ENCODE measurements at regions not wholly inside any gene's neighbourhood (a gene's known extent, or its start where the extent isn't known, plus 50 kb on each side); places are given as distances from the start of the nearest gene placed in this dataset.

DNA sequence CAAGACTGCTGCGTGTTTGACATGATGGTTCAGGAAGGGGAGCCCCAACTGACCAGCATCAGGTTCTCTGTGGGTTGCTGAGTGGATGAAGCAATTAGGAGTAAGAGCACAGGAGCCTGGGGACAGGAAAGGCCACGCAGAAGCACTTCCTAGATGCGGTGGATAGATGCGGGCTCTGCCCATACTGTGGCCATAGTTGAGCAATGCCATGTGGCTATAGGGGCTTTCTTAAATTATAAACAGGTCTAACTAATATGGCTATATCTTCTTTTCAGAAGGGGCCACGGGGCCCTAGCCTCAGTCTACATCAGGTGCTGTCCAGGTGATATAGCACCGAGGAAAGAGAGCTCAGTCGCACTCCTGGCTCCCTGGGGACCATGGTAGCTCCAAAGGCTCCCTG is 198.6 kb downstream of the GADD45G start:
- Histone ChIP-seq H3K27me3 (replicated peaks; ENCODE audit: insufficient read depth, low read depth, low read length, poor library complexity) (no peaks in the 10 kb centered on the region), H3K4me3 (ENCODE audit: low read depth, low read length, poor library complexity, severe bottlenecking) (no peak overlapping the region), H3K36me3 (ENCODE audit: insufficient read depth, low read length, poor library complexity, severe bottlenecking) (no peaks in the 10 kb centered on the region), H3K9me3 (ENCODE audit: low read depth, low read length, poor library complexity, severe bottlenecking) (no peaks in the 10 kb centered on the region), H3K4me1 (ENCODE audit: insufficient read depth, low read length, poor library complexity, severe bottlenecking) (peaks cover 4% of the 10 kb centered on the region), H3K27ac (ENCODE audit: low read depth, low read length, poor library complexity, severe bottlenecking) (no peak overlapping the region)
- intact Hi-C loops (cut with micrococcal nuclease; ENCODE audit: unreplicated experiment): no loop called here
- no TSS peak for BruUV-seq (replicated peaks)
- POLR2A ChIA-PET (ENCODE audit: low non-redundant PET): no interaction called here
- CTCF ChIA-PET: no interaction called here
- no peak for DNase-seq (ENCODE audit: low spot score)
- no peak for TF ChIP-seq CTCF (conservative IDR thresholded peaks at IDR 0.05; ENCODE audit: low read depth, low read length)
- TF ChIP-seq EZH2 (IDR thresholded peaks at IDR 0.05; ENCODE audit: borderline replicate concordance, low read depth, low read length, poor library complexity, severe bottlenecking): no peak

DNA sequence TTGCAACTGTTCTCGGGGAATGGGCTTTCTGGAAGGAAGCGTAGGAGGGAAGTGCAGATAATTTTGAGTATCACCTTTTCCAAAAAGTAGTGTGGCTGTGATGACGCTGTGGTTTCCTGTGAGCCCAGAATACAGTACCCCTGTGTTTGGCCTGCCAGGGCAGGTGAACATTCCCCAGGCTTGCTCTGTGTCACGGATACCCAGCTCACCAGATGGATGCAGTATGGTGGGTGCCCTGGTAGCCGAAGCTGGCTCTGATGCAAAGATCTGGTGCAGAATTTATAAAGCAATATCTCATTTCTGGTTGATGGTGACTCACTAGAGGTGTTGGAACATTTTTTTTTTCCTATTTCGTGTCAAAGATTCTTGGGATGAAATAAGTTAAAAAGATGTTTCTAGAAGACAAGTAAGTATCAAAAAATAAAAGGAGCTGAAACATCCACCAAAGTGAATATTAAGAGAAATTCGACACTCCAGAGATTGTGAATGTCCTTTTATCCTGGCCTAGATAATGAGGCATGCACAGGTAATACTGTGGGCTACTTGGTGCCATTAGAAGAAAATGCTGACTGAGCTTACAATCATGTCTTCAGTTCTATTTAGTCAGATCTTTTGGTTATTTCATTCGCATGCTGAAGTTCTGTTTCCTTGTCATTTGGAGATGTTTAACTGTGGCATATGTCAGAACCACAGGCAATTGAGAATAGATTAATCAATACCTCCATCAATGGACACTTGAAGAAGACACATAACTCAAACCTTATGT is 200.1 kb downstream of the GADD45G start:
- ChIA-PET CTCF (interaction anchor here (0.7 kb wide), 1 partner anchor 36 kb away, joined by 4 read pairs; no protein-coding TSS in a partner anchor), POLR2A (ENCODE audit: low non-redundant PET) (interaction anchor here (0.6 kb wide), 1 partner anchor 97 kb away, joined by 7 read pairs; no protein-coding TSS in a partner anchor)
- no TSS peak for BruUV-seq (replicated peaks)
- TF ChIP-seq CTCF (conservative IDR thresholded peaks at IDR 0.05; ENCODE audit: low read depth, low read length) (no peak), EZH2 (IDR thresholded peaks at IDR 0.05; ENCODE audit: borderline replicate concordance, low read depth, low read length, poor library complexity, severe bottlenecking) (no peak)
- Histone ChIP-seq H3K27me3 (replicated peaks; ENCODE audit: insufficient read depth, low read depth, low read length, poor library complexity) (no peaks in the 10 kb centered on the region), H3K27ac (ENCODE audit: low read depth, low read length, poor library complexity, severe bottlenecking) (no peak overlapping the region), H3K4me3 (ENCODE audit: low read depth, low read length, poor library complexity, severe bottlenecking) (no peak overlapping the region), H3K9me3 (ENCODE audit: low read depth, low read length, poor library complexity, severe bottlenecking) (no peaks in the 10 kb centered on the region), H3K36me3 (ENCODE audit: insufficient read depth, low read length, poor library complexity, severe bottlenecking) (no peaks in the 10 kb centered on the region), H3K4me1 (ENCODE audit: insufficient read depth, low read length, poor library complexity, severe bottlenecking) (peaks cover 7% of the 10 kb centered on the region)
- intact Hi-C loops (cut with micrococcal nuclease; ENCODE audit: unreplicated experiment): no loop called here
- DNase-seq (ENCODE audit: low spot score): no peak

DNA sequence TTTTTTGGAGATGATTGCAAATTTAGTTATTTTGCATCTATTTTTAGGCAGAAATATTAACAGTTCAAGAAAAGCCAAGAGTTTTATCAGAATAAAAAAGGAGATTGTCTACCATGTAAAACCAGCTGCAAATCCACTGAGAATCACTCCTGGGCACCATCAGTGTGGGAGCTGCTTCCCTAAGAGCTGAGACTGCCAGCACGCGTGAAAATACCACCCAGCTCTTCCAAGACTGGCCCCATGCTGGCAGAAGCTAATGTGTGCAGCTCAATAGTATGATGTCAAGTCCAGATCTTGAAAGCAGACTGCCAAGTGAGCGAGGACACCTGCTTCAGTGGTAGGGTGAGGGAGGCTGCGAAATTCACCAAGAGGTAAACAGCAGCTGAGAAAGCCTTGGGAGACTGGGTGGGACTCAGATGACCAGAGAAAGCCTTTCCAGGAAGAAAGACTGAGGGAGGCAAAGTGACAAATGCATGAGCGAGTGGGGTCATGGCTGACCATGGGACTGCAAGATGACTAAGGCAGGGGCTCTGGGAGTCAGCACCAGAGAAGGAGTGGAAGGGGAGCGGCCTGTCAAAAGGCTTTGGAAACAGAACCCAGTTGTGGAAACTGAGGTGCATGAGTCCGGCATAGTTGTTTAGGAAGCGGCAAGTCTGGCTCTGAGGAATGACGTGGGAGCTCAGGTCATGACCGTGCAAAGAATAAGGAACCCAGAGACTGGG is 200.9 kb downstream of the GADD45G start:
- DNase-seq (ENCODE audit: low spot score): no peak
- no TSS peak for BruUV-seq (replicated peaks)
- ChIA-PET POLR2A (ENCODE audit: low non-redundant PET) (interaction anchor here (0.6 kb wide), 1 partner anchor 98 kb away, joined by 7 read pairs; no protein-coding TSS in a partner anchor), CTCF (no interaction called here)
- intact Hi-C loops (cut with micrococcal nuclease; ENCODE audit: unreplicated experiment): no loop called here
- Histone ChIP-seq H3K4me1 (ENCODE audit: insufficient read depth, low read length, poor library complexity, severe bottlenecking) (peaks cover 13% of the 10 kb centered on the region), H3K36me3 (ENCODE audit: insufficient read depth, low read length, poor library complexity, severe bottlenecking) (no peaks in the 10 kb centered on the region), H3K27me3 (replicated peaks; ENCODE audit: insufficient read depth, low read depth, low read length, poor library complexity) (no peaks in the 10 kb centered on the region), H3K27ac (ENCODE audit: low read depth, low read length, poor library complexity, severe bottlenecking) (no peak overlapping the region), H3K4me3 (ENCODE audit: low read depth, low read length, poor library complexity, severe bottlenecking) (no peak overlapping the region), H3K9me3 (ENCODE audit: low read depth, low read length, poor library complexity, severe bottlenecking) (no peaks in the 10 kb centered on the region)
- TF ChIP-seq EZH2 (IDR thresholded peaks at IDR 0.05; ENCODE audit: borderline replicate concordance, low read depth, low read length, poor library complexity, severe bottlenecking): no peak
- no peak for TF ChIP-seq CTCF (conservative IDR thresholded peaks at IDR 0.05; ENCODE audit: low read depth, low read length)
